CD4-positive, alpha-beta T cell treated with Interleukin-10 for 1 hour (primary cell): ENCODE measurements at regions not wholly inside any gene's neighbourhood (a gene's known extent, or its start where the extent isn't known, plus 50 kb on each side); places are given as distances from the start of the nearest gene placed in this dataset.

Experiments used
- DNase-seq: peaks from one replicate; pipeline ENCODE4 v3.0.0-alpha.2; 2020

DNA sequence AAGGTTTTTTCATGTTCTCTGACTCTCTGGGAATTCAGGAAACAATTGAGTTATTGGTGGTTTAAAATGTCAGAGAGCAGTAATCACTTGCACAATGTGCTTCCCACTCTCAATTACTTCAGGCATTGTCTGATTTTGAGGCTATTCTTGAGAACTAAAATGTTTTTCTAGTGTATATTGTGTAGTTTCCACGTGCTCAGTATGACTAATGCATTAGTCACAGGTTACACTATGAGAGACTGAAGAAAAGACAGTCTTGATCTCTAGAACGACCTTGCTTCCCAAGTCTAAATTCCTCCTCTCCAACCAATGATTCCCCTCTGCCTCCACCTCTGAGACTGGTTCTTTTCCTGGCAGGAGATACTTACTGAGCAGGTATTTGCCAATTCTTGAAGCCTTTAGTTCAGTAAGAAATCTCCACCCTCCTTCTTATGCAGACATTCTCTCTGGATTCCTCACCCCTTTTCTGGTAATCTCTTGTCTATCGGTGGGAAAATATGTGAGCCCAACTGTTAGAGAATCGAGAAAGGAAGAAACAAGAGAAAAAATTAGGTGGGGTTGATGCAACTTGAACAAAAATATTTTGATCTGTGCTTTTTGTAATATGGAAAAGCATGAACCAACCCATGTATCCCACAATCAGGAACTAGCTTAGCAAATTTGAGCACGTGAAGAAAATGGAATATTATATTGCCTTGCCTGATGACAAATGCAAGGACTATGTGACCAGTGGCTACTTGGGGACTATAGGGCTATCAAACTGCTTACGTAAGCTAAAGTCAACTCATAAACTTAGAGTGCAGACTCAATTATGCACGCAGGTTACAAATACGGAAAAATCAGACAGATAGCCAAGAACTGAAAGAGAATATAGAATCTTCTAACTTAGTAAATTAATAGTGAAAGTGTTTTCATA is 61.1 kb upstream of the SLC22A16 start:
- no peak for DNase-seq

DNA sequence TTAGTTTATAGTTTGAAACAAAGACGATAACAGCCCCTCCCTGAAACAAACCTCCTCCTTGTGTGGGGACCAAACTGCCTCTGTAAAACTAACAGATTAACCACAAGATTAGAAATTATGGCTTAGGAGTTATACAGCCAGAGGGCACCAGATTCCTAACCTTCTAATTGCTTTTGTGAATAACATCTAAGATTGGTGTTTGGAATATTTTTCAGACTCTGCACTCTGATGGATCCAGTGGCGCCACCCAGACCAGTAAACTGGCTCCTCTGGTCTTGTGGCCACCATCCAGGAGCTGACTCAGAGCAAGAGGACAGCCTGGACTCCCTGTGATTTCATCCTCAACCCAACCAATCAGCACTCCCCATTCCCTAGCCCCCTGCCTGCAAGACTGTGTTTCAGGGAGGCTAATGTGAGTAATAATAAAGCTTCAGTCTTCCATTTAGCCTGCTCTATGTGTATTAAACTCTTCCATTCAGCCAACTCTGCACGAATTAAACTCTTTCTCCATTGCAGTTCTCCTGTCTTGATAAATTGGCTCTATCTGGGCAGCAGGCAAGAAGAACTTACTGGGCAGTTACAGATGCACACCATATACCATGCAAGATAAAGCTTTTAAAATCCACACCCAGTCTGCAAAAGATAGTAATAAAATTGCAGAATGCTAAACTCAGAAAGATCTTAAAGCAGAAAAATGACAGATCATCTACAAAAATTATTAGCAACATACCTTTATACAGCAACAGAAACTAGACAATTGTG is 58.5 kb upstream of the SLC22A16 start:
- no peak for DNase-seq

DNA sequence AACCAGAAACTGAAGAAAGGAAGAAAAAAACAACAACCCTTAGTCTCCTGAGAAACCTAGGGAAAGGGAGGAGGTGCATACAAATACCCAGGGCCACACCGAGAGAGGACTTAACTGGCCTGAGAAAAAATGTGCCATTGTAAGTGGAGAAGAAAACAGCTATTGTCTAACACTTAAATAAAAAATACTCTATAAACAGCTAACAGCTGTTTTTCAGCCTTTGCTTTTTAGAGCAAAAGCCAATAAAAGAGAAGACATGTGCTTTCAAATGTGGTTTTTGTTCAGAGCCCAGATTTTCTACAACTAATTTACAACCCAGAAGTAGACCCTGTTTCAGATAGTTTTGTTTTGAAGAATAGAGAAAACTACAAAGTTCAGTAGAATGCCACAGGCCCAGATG is 56.0 kb upstream of the SLC22A16 start:
- no peak for DNase-seq

DNA sequence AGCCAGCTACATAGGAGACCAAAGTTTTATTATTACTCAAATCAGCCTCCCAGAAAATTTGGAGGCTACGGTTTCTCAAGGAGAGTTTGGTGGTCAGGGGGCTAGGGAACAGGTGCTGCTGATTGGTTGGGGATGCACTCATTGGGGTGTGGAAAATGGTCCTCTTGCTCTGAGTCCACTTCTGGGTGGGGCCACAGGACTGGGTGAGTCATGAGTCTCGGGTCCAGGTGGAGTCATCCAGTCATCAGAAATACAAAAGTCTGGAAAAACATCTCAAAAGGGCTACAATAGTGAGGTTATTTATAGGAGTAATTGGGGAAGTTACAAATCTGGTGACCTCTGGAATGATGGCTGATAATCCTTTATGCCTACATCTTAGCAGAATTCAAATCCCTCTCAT is 54.3 kb upstream of the SLC22A16 start:
- no peak for DNase-seq

DNA sequence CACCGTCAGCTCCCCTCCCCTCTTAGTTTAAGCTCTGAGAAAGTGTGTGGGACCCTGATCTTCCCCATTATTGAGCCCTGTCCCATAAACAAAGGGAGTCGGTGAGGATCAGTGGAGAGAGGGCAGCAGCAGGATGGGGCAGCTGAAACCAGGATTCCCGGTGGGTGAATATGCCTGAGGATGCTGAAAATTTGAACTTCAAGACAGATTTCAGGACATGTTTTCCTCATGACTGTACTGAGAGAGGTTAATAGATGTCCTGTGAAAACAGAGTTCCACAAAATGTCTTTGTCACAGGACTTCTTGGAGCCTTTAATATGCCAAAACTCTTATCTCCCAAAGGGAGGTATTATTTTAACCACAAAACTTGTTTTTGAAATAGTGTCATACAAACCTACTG is 53.5 kb upstream of the SLC22A16 start:
- DNase-seq = no peak

DNA sequence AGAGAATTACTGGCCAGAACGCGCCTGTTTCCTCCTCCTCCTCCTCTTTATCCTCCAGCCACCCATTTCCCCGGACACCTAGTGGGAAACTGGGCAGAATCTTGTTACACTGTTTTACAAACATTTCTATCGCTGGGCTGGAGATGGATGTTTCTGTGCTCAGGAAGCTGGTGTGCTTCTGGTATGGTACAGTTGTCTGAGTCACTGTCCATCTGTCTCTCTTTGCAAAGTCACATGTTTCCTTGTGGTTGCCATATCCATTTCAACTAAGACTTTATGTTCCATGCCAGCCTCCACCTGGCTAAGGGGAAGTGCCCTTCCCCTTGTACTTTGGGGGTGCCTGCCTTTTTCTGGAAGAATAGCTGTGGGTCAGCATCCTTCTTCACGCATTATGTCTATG is 52.9 kb upstream of the SLC22A16 start:
- DNase-seq = no peak

DNA sequence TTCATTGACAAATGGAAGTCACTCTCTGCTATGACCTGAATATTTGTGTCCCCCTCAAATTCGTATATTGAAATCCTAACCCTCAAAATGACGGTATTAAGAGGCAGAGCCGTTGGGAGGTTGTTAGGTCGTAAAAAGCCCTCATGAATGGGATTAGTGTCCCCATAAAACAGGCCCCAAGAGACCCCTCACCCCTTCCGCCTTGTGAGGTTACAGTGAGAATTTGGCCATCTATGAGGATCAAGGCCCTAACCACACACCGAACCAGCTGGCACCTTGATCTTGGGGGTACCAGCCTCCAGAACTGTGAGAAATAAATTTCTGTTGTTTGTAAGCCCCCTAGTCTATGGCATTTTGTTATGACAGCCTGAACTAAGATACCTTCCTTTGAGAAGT is 52.5 kb upstream of the SLC22A16 start:
- no peak for DNase-seq

DNA sequence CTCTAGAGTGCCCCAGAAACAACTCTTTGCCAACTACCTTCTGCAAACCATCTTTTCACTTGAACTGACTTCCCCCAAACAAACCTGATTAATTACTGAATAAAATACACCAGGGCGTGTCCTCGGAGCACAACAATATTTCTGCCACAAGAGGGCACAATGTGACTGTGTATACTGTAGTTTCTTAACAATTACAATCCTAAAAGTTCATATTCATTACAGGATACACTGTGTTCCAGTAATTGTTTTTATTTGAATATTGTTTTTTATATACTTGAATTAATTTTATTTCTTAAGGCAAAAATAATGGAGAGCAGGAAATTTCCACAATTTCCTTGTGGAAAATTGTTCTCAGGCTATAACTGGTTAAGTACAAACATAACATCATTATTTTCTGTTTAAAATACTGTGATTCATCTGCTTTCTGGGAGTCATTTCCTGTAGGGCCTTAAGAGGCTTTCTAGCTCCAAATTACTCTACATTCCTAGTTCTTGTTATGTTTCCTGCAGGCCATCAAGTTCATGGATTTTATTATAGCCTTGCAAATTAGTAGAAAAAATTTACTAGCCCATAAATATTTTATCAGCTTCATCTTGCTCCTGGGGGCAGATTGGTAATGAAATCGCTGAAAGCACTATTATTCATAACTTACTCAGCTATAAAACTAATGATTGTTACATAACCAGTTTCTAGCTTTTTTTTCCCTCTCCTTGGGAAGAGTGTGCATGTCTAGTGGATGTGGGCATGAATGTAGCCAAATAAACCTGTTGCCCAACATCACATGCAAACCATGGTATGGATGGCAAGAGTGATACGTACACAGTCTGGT is 51.9 kb upstream of the SLC22A16 start:
- peak; percentile 70 for DNase-seq

DNA sequence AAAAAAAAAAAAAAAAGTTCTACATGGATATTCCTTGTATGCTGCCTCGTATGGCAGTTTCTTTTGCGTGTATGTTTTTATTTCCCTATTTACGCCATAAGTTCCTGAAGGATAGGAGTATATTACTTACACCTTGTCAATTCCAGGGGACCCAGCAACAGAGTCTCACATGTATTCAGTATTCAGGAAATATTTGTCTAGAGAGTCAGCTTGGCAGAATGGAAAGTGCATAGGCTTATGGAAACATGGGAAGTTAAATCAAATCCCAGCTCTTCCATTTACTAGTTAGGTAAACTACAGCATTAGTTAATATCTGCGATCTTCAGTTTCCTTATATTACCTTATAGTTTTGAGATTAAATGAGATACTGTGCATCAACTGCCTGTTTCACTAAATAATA is 51.1 kb upstream of the SLC22A16 start:
- no peak for DNase-seq

DNA sequence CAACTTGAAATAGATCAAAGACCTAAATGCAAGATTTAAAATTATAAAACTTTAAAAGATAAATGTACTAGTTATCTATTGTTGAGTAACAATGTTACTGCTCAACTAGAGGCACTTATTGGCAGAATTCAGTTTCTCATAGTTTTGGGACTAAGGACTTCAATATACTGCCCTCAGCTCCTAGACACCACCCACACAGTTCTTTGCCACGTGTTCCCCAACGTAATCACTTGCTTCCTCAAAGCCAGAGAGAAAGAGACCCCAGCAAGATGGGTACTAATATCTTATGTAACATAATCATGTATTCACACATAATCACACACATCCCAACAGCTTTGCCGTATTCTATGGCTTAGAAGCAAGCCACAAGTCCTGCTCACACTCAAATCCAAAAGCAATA is 50.3 kb upstream of the SLC22A16 start:
- DNase-seq = no peak
